Fibroblast of gingiva (primary cell): ENCODE measurements at regions not wholly inside any gene's neighbourhood (a gene's known extent, or its start where the extent isn't known, plus 50 kb on each side); places are given as distances from the start of the nearest gene placed in this dataset.

ENCODE experiments used
- DNase-seq: peaks from one replicate; pipeline ENCODE4 v3.0.0-alpha.2; 2011; ENCODE audit warnings: low read depth

- no peak for DNase-seq
These were observed 108.9 kb upstream of the ITGA4 start for GRCh38 chr2:181348107-181348837.

DNA sequence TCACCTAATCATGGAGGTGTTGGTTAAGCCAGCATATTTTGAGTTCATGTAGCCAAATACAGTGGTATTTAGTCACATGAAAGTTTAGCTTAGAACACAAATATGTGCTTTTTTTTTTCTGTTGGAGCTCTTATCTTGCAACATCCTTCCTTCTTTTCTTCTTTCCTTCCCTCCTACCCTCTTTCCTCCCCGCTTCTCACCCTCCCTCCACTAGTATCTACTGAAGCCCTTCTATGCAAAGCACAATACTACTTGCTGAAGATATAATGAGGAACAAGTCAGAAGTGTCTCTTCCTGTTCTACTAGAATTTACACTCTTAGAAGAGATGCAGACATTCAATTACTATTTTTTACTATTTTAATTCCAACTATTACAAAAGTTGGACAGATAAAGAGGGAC is 105.0 kb upstream of the ITGA4 start:
- no peak for DNase-seq

GRCh38 chr2:181354626-181355025 is 102.6 kb upstream of the ITGA4 start:
- peak; percentile 77 for DNase-seq

DNA sequence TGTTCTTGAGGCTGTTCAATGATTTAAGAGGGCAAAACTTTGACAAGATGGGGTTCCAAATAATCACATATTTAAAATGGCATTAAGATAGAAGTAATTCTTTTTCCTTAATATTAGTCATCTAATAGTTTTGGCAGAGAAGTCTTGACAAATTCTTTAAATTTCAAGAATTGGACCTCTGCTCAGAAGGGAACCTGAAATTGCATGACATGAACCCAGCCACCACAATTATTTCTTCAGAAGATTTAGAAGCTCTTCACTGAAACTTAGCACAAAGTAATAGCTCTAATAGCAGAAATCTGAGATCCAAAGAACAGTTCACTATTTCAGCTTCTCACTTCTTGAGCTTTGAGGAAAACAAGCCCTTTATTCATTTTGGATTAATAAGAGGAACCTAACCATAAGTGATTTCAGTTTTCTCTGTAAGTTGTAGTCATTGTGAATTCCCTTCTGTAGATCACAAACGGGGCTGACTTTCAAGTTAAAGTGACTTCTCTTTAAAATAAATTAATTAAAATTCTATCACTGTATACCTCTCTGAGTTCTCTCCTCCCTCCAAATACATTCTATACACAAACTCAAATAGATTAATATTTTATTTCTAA is 100.6 kb upstream of the ITGA4 start:
- no peak for DNase-seq

- DNase-seq, result no peak
These were observed 99.2 kb upstream of the ITGA4 start for GRCh38 chr2:181357979-181358378.

DNA sequence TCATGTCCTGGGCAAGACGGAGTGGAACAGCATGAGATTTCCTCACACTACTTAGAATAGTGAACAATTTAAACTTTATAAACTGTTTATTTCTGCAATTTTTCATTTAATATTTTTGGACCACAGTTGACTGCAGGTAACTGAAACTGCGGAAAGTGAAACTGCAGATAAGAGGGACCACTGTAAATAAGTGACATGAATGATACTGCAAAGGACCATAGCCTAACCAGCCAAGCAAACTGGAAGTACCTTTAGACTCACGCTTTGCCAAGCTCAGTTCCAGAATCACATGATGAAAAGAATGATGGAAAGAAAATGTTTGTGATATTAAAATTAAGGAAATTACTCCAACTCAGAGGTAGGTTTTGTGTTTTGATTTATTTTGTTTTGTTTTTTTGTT is 94.6 kb upstream of the ITGA4 start:
- DNase-seq, result no peak

DNA sequence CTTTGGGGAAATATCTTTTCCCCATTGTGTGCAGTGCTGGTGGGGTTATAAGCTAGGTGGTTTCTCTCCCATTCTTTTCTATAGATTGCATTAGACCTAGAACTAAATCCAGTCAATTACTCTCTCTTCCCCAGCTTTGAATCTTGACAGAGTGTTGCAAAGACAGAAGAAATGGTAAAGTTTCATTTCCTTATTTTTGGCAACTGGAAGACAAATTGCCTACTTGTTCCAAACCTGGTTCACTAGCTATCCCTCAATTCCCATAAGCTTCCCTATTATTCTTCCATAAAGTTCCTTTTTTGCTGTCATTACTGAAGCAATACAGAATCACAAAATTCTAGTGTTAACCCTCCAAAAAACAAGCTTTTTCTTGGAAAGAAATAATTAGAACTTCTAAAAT is 94.0 kb upstream of the ITGA4 start:
- DNase-seq, result no peak

DNA sequence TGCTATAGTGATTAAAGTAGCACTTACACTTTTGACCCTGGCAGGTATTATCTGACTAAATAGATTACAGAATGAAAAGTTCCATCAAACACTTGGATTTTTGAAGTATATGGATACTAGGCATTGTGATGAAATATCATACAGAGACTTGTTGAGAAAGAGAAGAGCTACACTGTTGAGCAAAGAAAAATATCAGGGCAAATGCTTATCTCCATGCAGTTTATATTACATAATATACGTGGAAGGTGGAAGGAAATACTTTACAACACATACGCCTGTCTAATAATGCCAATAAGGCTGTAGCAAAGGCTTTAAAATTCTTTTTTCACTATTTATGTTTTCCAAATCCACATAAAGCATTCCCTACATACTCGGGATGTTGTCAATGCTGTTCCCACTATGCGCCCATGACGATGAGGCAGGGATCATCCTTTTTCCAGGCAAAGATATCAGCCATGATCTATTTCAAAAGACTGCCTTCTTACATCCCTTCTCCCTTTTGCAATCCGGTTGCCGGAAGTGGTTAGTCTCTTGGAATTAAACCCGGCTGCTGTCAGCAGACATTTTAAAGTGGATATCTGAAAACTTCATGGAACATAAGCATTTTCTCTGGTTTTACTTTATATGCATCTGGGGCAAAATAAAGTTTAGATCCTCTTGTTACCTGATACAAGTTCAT is 92.6 kb upstream of the ITGA4 start:
- DNase-seq, result peak; percentile 31

DNA sequence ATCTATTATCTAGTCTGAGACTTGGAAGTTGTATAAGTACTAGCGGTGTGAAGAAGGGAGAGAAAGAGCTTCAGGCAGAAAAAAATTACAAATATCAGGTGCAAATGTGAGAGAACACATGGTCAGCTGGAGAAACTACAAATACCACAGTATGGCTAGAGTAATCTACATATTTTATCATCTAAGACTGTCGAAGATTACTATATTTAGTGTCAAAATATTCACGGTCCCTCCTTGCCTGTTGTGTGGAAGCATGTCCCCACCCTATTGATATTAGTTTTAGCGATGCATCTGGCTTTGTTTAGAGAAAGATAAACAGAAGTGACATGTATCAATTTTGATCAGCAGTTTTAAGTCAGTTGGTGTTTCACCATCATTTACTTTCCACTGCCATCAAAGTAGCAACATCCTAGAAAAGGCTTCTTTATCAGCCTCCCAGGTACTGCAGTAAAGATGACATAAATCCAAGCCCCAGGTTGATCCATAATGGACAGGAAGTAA is 90.5 kb upstream of the ITGA4 start:
- DNase-seq, result no peak

DNA sequence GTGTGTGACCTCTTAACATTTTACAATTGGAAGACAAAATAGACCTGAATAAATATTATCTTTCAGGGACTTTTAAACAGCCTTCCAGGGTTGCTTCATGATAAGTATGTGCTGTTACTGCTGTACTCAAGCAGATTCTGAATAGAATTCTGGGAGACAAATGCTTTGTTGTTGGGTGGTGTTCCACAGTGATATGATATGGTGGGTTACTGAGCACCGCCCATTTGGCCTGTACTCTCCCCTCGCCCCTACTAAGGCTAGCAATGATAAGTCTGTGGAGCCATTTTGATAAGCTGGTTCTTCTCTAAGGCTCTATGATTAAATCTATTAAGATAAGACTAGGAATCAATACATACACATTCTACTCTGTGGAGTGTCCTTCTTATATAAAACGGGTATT is 89.8 kb upstream of the ITGA4 start:
- DNase-seq, result no peak

- no peak for DNase-seq
These were observed 89.2 kb upstream of the ITGA4 start for GRCh38 chr2:181367906-181368435.

GRCh38 chr2:181370126-181370525 is 87.1 kb upstream of the ITGA4 start:
- no peak for DNase-seq

- no peak for DNase-seq
These were observed 86.0 kb upstream of the ITGA4 start for GRCh38 chr2:181371195-181371594.

GRCh38 chr2:181371782-181372645 is 85.2 kb upstream of the ITGA4 start:
- DNase-seq, result peak; percentile 67

GRCh38 chr2:181372646-181373040 is 84.5 kb upstream of the ITGA4 start:
- no peak for DNase-seq

GRCh38 chr2:181374781-181375675 is 82.2 kb upstream of the ITGA4 start:
- peak; percentile 53 for DNase-seq

DNA sequence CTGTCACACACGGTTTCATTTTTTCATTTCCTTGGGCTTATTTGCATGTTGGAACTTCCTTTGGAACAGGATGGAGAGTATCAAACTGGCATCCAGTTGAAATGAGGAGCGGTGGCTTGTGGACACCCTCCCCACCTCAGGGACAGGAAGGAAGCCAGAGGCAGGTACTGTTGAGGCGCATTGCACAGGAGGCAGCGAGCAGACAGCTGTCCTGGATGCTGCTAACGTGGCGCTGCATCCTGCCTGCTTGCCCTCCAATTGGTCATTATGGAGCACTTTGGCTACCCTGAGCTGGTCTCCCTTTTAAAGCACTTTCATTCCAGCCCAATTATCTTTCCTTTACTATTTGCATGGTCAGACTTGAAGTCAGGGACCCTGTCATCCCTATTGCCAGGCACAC is 80.7 kb upstream of the ITGA4 start:
- no peak for DNase-seq

GRCh38 chr2:181376999-181377398 is 80.2 kb upstream of the ITGA4 start:
- DNase-seq, result no peak

GRCh38 chr2:181378491-181378890 is 78.7 kb upstream of the ITGA4 start:
- DNase-seq, result no peak

- peak; percentile 39 for DNase-seq
These were observed 76.6 kb upstream of the ITGA4 start for GRCh38 chr2:181380581-181380980.

DNA sequence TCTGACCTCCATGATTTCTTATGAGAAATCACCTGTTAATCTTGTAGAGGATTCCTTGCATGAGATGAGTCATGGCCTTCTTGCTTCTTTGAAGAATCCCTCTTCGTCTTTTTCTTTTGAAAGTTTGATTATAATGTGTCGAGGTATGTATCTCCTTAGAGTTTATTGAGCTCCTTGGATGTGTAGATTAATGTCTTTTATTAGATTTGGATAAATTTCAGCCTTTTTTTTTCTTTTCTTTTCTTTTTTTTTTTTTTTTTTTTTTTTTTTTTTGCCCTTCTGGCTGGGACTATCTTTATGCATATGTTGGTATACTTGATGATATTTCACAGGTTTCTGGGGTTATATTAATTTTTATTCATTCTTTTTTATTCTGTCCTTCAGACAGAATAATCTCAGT is 72.3 kb upstream of the ITGA4 start:
- DNase-seq, result no peak
